Nephron progenitor cell (in vitro differentiated cells): ENCODE measurements at regions not wholly inside any gene's neighbourhood (a gene's known extent, or its start where the extent isn't known, plus 50 kb on each side); places are given as distances from the start of the nearest gene placed in this dataset.

ENCODE experiments used
- DNase-seq: peaks from one replicate; pipeline ENCODE4 v3.0.0; 2021
- H3K27ac Mint-ChIP-seq: 2 replicates; pipeline ENCODE4 v1.8.0; 2021; ENCODE audit warnings: mild to moderate bottlenecking, moderate library complexity, mixed read lengths
- H3K27me3 Mint-ChIP-seq: 2 replicates; pipeline ENCODE4 v1.8.0; 2021; ENCODE audit warnings: mild to moderate bottlenecking, low read depth, mixed read lengths; ENCODE audit not compliant: poor library complexity
- H3K36me3 Mint-ChIP-seq: 2 replicates; pipeline ENCODE4 v1.8.0; 2021; ENCODE audit warnings: low read depth, mixed read lengths
- H3K4me1 Mint-ChIP-seq: 2 replicates; pipeline ENCODE4 v1.8.0; 2021; ENCODE audit warnings: mixed read lengths
- H3K4me3 Mint-ChIP-seq: 2 replicates; pipeline ENCODE4 v1.8.0; 2021; ENCODE audit warnings: mild to moderate bottlenecking, moderate library complexity, mixed read lengths
- H3K9me3 Mint-ChIP-seq: 2 replicates; pipeline ENCODE4 v1.8.0; 2021; ENCODE audit warnings: mild to moderate bottlenecking, moderate library complexity, mixed read lengths
- TF ChIP-seq, protein P1 (sequence below): fragments of 200-600 bp; sonication (generic); IDR thresholded peaks from 2 replicates; pipeline ENCODE4 v1.5.0; 2021; ENCODE audit warnings: antibody characterized with exemption

DNA sequence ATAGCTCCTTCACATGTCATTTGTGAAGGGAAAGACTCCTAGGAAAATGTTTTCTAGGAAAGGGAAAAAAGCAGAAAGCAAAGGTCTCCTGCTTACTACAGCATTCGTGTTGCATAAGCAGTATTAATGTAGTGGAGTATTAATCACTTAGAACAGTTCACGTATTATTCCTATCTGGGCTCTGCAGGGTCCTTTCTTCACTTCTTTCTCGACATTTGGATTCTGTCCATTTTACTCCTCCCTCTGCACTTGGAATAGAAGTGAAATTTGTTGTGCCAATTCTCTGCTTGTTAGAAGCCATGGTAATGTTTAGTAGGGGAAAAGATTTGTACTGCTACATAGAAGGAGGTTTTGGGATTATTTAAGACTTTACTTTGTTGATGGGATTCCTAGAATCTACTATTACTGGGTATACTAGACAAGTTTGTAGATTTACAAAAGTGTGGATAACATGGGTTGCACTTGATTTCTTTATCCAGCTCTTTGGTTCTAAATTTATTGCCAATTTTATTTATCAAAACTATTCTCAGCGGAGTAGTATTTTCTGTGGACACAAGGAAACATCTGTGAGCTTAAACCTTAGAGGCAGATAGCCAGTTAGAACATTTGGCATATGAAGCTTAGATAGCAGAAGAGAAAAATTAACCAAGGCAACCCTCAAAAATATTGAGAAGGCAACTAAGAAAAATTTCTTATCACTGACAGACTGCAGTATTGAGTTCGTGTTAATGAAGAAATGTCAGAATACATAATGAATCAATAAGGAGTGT, 108.4 kb upstream of the ESR1 start:
- TF ChIP-seq, protein P1, sequence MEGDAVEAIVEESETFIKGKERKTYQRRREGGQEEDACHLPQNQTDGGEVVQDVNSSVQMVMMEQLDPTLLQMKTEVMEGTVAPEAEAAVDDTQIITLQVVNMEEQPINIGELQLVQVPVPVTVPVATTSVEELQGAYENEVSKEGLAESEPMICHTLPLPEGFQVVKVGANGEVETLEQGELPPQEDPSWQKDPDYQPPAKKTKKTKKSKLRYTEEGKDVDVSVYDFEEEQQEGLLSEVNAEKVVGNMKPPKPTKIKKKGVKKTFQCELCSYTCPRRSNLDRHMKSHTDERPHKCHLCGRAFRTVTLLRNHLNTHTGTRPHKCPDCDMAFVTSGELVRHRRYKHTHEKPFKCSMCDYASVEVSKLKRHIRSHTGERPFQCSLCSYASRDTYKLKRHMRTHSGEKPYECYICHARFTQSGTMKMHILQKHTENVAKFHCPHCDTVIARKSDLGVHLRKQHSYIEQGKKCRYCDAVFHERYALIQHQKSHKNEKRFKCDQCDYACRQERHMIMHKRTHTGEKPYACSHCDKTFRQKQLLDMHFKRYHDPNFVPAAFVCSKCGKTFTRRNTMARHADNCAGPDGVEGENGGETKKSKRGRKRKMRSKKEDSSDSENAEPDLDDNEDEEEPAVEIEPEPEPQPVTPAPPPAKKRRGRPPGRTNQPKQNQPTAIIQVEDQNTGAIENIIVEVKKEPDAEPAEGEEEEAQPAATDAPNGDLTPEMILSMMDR: no peak
- DNase-seq: no peak
- no peaks in the 10 kb centered on the region for H3K36me3 Mint-ChIP-seq
- H3K27me3 Mint-ChIP-seq: peaks cover 6% of the 10 kb centered on the region
- H3K9me3 Mint-ChIP-seq: no peaks in the 10 kb centered on the region
- H3K27ac Mint-ChIP-seq: no peak overlapping the region
- H3K4me1 Mint-ChIP-seq: no peaks in the 10 kb centered on the region
- H3K4me3 Mint-ChIP-seq: no peak overlapping the region

DNA sequence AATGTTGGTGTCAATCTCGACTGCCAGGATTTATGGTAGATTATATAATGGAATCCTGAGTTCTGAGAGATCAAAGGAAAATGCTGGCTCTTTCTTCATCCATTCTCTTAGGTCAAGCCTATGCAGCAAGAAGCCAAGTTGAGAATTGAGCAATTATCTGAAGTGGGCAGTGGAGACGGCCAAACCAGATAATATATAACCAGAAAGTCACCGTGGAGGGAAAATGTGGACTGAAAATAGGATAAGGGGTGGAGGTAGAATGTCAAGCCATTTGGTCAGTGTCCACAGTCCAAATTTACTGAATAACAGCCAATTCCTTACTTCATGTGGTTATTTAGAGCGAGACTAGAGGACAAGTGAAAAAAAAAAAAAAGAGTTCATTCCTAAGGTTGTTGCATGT, 107.8 kb upstream of the ESR1 start:
- no peak overlapping the region for H3K27ac Mint-ChIP-seq
- H3K4me3 Mint-ChIP-seq: no peak overlapping the region
- no peaks in the 10 kb centered on the region for H3K36me3 Mint-ChIP-seq
- peaks cover 6% of the 10 kb centered on the region for H3K27me3 Mint-ChIP-seq
- H3K4me1 Mint-ChIP-seq: no peaks in the 10 kb centered on the region
- TF ChIP-seq, protein P1: no peak
- no peak for DNase-seq
- H3K9me3 Mint-ChIP-seq: no peaks in the 10 kb centered on the region

DNA sequence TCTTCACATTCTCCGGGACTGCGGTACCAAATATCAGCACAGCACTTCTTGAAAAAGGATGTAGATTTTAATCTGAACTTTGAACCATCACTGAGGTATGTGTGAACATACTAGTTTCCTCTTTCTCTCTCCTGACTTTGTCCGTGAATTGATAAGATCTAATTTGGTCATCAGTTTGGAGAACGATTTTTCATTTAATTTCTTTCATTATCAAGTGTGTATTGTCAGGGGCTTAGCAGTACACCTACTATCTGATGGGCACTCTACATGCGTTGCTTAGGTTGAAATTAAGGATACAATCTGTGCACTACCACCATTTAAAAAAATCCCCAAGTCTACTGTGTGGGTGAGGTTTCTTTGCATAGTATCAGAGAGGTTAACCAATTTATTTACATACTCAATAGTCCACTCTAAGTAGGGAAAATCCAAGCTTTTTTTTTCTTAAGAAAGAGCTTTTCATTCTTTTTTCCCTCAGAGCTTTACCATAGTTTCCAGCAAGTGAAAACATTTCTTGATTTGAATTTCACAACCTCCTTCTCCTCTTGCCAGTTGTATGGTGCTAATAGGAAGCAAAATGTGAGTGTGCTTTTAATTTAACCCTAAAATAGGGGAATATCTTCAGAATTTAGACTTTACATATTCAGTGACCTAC, 105.4 kb upstream of the ESR1 start:
- Mint-ChIP-seq H3K27me3 (peaks cover 12% of the 10 kb centered on the region), H3K4me1 (no peaks in the 10 kb centered on the region), H3K36me3 (no peaks in the 10 kb centered on the region), H3K4me3 (no peak overlapping the region), H3K27ac (no peak overlapping the region), H3K9me3 (no peaks in the 10 kb centered on the region)
- TF ChIP-seq, protein P1: no peak
- DNase-seq: no peak

DNA sequence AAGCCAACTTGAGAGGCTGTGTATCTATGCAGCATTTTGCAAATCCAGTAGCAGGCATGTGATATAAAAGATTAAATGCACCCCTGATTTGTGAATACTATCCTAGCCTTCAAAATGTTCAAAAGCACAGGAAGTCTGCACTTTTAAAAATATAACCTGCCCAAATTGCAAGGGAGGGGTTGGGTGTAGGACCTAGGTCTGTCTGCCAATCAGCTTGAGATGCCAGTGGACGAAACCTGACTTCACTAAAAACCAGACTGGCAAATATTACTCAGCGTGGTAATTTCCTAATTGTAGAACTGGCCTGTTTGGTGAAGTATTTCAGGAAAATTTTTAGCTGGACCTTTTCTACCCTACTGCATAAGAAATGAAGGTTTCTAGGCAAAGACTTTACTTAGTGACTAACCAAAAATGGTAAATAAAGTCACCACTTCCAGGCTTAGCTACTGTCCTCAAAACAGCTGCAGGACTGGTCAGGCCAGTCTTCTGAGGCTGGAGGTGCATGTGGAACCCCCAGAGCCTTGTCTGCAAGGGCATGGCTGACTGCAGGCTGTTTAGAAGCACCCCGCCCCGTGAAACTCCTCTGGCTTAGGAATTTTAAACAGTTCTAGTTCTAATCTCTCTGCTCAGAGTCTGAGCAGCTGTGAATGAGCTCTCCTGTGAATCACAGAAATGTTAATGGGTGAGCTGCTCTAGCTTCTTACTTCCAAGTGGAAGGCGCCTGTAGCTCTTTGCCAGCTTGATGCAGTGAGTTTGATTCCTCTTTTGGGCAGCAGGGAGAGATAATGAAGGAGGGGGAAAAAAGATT, 104.4 kb upstream of the ESR1 start:
- TF ChIP-seq, protein P1: no peak
- Mint-ChIP-seq H3K27ac (no peak overlapping the region), H3K27me3 (peaks cover 16% of the 10 kb centered on the region), H3K4me3 (no peak overlapping the region), H3K4me1 (no peaks in the 10 kb centered on the region), H3K9me3 (no peaks in the 10 kb centered on the region), H3K36me3 (no peaks in the 10 kb centered on the region)
- no peak for DNase-seq

DNA sequence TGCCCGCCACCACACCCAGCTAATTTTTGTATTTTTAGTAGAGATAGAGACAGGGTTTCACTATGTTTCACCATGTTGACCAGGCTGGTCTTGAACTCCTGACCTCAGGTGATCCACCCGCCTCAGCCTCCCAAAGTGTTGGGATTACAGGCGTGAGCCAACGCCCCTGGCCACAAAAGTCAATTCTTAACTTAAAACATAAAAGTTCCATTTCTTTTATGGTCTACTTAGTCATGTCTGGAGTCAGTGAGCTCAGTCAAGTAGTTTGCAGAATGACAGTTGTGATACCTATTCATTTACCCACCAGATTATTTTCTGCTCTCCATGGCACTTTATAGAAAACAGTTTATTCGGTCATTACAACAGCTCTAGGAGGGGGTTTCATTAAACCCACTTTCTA, 103.1 kb upstream of the ESR1 start:
- Mint-ChIP-seq H3K27ac (no peak overlapping the region), H3K36me3 (no peaks in the 10 kb centered on the region), H3K27me3 (peaks cover 13% of the 10 kb centered on the region), H3K9me3 (no peaks in the 10 kb centered on the region), H3K4me1 (no peaks in the 10 kb centered on the region), H3K4me3 (no peak overlapping the region)
- TF ChIP-seq, protein P1: no peak
- DNase-seq: no peak
